Transverse colon (tissue), 3 donors: ENCODE measurements at regions not wholly inside any gene's neighbourhood (a gene's known extent, or its start where the extent isn't known, plus 50 kb on each side); places are given as distances from the start of the nearest gene placed in this dataset.

Source experiments
- EP300 ChIP-seq: sonication (generic); formaldehyde crosslinking; IDR thresholded peaks from one replicate; pipeline ENCODE4 v1.6.1; 2017; ENCODE audit warnings: antibody characterized with exemption, low read depth
- POLR2A ChIP-seq: fragments of 450-650 bp; IDR thresholded peaks from one replicate; pipeline ENCODE4 v1.6.1; 2016; ENCODE audit warnings: antibody characterized with exemption, mild to moderate bottlenecking, moderate library complexity
- POLR2AphosphoS5 ChIP-seq, 3 donors: sonication (generic); formaldehyde crosslinking; IDR thresholded peaks; one replicate each; pipeline ENCODE4 v1.6.1; 2016; ENCODE audit warnings: antibody characterized with exemption in 3 of 3

DNA sequence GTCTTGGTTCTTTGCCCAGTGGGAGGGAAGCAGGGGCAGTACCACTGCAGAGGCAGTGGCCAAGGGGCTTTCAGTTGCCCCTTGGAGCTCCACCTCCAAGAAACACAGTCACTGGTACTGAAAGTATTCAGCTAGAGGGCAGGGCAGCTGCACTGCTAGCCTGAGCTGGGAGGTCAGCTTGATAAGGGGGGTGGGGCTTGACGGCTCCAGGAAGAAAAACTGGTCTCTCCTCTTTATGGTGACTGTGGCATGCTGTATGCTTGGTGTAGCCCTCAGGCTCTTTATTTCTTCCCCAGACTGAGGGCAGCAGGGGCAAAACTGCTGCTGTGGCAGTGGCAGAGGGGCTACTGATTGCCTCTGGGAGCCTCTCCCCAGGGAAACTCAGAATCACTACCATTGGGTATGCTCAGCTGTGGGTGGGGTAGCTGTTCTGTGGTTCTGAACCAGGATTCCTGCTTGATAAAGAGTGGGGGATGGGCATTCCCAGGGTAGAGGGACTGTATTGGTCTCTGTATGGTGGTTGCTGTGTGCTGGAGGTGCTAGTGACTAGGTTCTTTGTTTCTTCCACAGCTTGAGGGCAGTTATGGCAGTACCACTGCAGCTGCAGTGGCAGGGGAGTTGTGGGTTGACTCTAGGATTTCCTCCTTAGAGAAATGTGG lies 134.6 kb upstream of the SCN7A start:
- TF ChIP-seq POLR2A (no peak), EP300 (no peak), POLR2AphosphoS5 (IDR thresholded peaks at IDR 0.05) (no peak)
